Ramos (cell line): ENCODE measurements at regions not wholly inside any gene's neighbourhood (a gene's known extent, or its start where the extent isn't known, plus 50 kb on each side); places are given as distances from the start of the nearest gene placed in this dataset.
"Not testable (repeated sequence)": the region's sequence is repeated elsewhere in the genome, so short reads cannot be mapped to it uniquely, and the experiment has no call there.

Experiments used
- in situ Hi-C: fragments of 300-500 bp; cut with MboI; formaldehyde crosslinking; loops from one replicate; pipeline ENCODE4 v1.14.3; 2022; ENCODE audit warnings: low sequenced_read_pairs; ENCODE audit not compliant: unreplicated experiment

DNA sequence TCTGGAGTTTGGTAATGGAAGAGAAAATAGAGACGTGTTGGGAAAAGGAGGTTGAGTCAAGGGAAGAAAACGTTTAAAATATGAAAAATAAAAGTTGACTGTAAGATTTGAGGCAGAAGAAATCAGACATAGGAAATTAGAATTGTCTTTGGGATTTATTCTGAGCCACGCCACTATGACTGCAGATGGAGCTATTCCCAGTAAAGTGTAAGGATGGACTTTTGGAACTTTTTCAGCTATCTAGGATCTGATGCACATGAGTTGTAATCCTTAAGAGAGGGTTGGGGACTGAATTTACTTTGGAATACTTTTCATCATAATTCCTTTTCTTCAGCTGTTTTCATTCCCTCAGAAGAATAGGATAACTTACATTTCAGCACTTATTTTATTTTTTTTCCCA, 336.7 kb downstream of the FAM170A start:
- in situ Hi-C loops, result no loop called here

DNA sequence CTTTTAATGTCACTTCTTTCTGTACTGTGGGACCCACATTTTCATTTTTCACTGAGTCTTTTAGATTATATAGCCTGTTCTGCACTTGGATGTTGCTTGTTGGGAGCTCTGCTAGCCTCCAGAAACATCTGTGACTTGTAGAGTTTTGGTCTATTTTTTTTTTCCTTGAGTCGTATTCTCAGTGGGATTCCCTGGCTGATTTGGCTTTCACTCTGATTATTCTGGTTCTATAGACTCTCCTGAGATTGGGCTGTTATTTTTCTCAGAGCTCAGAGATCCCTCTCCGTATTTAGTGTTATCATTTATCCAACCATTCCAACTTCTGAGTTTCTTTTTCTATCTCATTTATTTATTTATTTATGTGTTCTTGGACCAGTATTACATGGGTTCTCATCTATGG, 339.3 kb downstream of the FAM170A start:
- in situ Hi-C loops, result no loop called here

- in situ Hi-C loops, result not testable (repeated sequence)
These were observed 357.7 kb downstream of the FAM170A start for GRCh38 chr5:119987077-119987476.

DNA sequence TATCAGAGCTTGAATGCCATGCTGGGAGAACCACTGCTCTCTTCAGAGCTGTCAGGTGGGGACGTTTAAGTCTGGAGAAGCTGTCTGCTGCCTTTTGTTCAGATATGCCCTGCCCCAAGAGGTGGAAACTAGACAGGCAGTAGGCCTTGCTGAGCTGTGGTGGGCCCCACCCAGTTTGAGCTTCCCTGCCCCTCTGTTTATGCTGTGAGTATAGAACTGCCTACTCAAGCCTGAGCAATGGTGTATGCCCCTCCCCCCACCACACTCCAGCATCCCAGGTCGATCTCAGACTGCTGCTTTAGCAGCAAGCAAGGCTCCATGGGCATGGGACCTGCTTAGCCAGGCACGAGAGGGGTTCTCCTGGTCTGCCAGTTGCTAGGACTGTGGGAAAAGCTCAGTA, 362.3 kb downstream of the FAM170A start:
- in situ Hi-C loops, result no loop called here

DNA sequence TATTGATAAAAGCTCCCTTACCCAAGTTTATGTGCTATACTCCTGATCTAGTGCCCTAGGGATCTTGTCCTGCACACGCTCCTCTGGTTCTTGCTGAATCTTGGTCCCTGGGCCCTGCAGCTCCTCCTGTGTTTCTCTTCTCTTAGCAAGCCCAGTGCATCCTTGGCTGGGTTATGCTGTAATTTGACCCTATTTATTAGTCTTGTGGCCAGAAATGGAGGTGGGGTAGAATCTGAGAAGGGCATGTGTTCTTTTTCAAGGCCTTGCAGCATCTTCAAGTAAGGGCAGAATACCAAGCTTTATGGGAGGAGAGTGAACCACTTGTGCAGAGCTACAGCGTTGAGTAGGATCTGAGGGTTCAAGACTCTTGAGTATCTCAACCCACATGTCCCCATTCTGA, 366.8 kb downstream of the FAM170A start:
- in situ Hi-C loops, result no loop called here

GRCh38 chr5:120007598-120007997, 378.2 kb downstream of the FAM170A start:
- in situ Hi-C loops, result no loop called here

DNA sequence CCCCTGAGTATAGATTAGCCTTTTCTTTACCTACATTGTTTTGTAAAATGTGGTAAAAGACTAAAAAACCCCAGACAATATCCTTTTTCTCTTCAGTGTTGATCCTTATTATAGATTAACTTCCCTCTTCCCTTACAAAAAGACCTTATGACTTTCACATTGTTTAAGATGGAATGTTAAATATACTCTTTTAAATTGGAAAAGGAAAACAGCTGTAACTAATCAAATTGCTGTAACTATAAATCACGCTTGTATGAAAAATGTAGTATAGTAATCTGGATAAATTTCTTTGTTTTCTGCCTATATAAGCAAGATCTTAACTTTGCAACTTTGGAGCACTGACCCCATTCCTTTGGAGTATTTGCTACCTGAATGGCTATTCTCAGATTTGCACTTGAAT, 383.1 kb downstream of the FAM170A start:
- in situ Hi-C loops, result no loop called here

GRCh38 chr5:120014535-120014934, 385.2 kb downstream of the FAM170A start:
- in situ Hi-C loops, result no loop called here

- in situ Hi-C loops, result no loop called here
These were observed 387.5 kb downstream of the FAM170A start for GRCh38 chr5:120016717-120017382.

DNA sequence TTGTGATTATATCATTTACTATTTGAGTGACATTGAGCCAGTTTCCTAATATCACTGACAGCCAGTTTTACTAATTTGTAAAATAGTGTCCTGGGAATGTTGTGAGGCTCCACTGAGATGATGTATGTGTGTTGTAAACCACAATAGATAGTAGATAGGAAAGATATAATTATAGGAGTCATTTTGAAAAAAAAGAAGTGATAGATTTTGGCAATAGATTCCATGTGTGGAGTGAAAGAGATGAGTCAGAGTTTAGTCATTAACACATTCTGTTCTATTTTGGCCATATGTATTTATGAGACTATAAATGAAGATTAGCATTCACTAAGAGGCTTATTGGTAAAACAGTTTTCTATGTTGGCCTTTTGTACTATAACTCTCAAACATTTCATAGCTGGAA, 388.2 kb downstream of the FAM170A start:
- in situ Hi-C loops, result no loop called here

- in situ Hi-C loops, result no loop called here
These were observed 405.8 kb downstream of the FAM170A start for GRCh38 chr5:120035181-120035580.

- in situ Hi-C loops, result no loop called here
These were observed 406.6 kb downstream of the FAM170A start for GRCh38 chr5:120035815-120036577.

DNA sequence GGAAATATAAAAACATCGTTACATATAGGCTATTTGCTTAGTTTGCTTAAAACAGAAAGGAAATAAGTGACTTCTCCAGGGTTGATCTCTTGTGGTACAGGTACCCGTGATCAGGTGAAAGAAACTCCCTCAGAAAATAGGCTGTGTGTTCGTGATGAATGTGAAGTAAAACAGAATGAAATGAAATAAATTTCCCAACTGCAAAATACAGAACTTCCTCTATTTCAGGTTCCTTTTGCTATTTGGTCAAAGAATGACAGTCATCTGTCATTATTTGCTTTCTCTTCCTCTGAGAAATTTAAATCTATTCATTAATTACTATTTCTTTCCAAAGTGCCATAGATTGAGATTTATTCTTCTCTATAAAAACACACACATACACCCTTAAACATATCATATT, 408.1 kb downstream of the FAM170A start:
- in situ Hi-C loops, result no loop called here

DNA sequence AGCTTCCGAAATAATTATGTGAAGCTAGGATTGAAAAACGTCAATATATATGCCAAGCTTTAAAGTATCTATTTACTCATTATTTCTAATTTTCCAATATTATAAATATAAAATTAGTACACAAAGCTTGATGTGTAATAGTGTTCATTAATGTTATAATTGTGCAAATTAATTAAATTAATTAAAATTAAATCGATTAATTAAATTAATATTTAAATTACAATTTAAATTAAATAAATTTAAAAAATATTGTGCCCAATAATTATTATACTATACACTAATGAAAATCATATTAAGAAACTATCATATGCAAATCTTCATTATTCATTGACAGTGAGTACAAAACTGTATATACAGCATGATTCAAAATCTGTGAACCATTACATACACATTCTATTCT, 409.8 kb downstream of the FAM170A start:
- in situ Hi-C loops, result no loop called here

GRCh38 chr5:120043431-120043830, 414.1 kb downstream of the FAM170A start:
- in situ Hi-C loops, result no loop called here

- in situ Hi-C loops, result no loop called here
These were observed 410.9 kb upstream of the PRR16 start for GRCh38 chr5:120052916-120053828.

DNA sequence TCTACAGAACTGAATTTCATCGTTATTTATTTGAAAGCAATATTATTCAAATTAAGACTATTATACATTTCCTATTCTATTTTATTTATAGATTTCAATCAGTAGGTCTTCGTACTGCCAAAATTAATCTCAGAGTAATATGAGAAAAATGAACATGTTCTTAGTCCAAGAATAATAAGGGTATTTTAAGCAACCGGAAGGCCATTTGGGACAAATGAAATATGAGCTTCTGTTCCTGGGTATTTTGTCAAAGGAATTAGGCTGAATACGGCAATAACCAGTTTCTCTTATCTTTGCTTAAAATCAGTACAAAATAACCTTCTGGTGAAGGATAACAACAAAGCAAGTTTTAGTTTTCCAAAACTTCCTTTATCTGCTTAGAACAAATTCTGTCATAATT, 410.3 kb upstream of the PRR16 start:
- in situ Hi-C loops, result no loop called here

GRCh38 chr5:120055858-120056257, 408.2 kb upstream of the PRR16 start:
- in situ Hi-C loops, result no loop called here

GRCh38 chr5:120062515-120062917, 401.6 kb upstream of the PRR16 start:
- in situ Hi-C loops, result no loop called here

DNA sequence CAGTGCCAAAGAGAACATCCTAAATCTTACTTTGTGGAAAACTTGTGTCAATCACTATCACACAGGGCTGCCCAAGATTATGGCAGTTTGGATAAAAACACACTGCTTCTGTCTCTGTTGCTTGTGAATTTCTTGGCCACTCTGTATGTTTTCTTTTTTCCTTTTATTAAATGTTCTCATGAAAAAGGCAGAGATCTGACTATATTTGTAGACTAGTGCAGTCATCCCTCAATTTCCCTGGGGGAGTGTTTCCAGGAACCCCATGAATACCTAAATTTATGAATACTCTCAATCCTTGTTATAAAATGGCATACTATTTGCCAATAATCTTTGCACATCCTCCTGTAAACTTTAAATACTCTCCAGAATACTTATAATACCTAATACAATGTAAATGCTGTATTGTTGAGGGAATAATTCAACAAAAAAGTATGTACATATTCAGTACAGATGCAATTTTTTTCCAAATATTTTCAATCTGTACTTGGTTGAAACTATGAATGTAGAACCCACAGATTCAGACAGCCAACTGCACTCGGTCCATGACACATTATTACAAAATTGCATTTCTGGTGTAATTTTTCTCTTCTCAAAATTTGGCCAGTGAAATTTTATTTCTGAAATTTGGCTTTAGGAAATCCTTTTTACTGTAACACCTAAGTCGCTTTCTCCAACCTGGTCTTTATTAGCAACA, 391.9 kb upstream of the PRR16 start:
- in situ Hi-C loops, result no loop called here
